Fibroblast of pulmonary artery (primary cell): ENCODE measurements at regions not wholly inside any gene's neighbourhood (a gene's known extent, or its start where the extent isn't known, plus 50 kb on each side); places are given as distances from the start of the nearest gene placed in this dataset.

Experiments
- DNase-seq: peaks from one replicate; pipeline ENCODE4 v3.0.0-alpha.2; 2010; ENCODE audit warnings: low read depth
- H3K4me3 ChIP-seq: replicated peaks from 2 replicates; pipeline ENCODE4 v1.5.1; 2011; ENCODE audit warnings: low read depth, mild to moderate bottlenecking, control low read depth, low read length, moderate library complexity
- CTCF ChIP-seq: IDR thresholded peaks from 2 replicates; pipeline ENCODE4 v1.5.1; 2011; ENCODE audit warnings: mild to moderate bottlenecking, control low read depth, low read length, inconsistent platforms; ENCODE audit errors: missing control alignments

- no peak overlapping the region for H3K4me3 ChIP-seq
- no peak for TF ChIP-seq CTCF
- DNase-seq = no peak
Measured at GRCh38 chr22:27540247-27540646, 261.3 kb downstream of the MN1 start.

- no peak for TF ChIP-seq CTCF
- DNase-seq = no peak
- no peak overlapping the region for H3K4me3 ChIP-seq
Measured at GRCh38 chr22:27540656-27541396, 260.7 kb downstream of the MN1 start.

- H3K4me3 ChIP-seq = no peak overlapping the region
- TF ChIP-seq CTCF = no peak
- DNase-seq = no peak
Measured at GRCh38 chr22:27541836-27542235, 259.7 kb downstream of the MN1 start.

- no peak for DNase-seq
- no peak overlapping the region for H3K4me3 ChIP-seq
- no peak for TF ChIP-seq CTCF
Measured at GRCh38 chr22:27542602-27543001, 259.0 kb downstream of the MN1 start.

- no peak overlapping the region for H3K4me3 ChIP-seq
- TF ChIP-seq CTCF = no peak
- DNase-seq = no peak
Measured at GRCh38 chr22:27543460-27543859, 258.1 kb downstream of the MN1 start.

- no peak for DNase-seq
- H3K4me3 ChIP-seq = no peak overlapping the region
- TF ChIP-seq CTCF = no peak
Measured at GRCh38 chr22:27545085-27545484, 256.5 kb downstream of the MN1 start.
